ENCODE measurements at regions not wholly inside any gene's neighbourhood (a gene's known extent, or its start where the extent isn't known, plus 50 kb on each side); places are given as distances from the start of the nearest gene placed in this dataset.

DNA sequence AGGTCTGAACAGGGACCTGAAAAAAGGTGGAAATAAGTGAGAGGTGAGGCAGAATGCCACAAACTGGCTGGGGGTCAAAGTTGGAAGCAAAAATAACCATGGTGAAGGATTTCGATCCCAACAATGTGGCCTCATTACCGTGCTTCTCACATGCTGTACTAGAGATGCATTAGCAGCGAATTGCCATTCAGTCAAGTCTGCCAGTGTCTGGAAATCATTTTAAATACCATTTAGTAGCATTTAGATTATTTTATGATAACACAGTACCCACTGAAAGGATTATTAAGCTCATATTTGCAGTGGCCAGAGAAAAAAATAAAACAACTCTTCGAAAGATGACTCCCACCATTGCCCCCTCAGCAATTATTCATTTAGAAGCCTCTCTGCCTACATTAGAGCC lies 294.6 kb upstream of the SLC24A2 start:
- Histone ChIP-seq H3K9ac (ENCODE audit: insufficient read length, low read depth) (no peak overlapping the region), H3K4me3 (ENCODE audit: insufficient read length, low read depth) (no peak overlapping the region), H3K36me3 (ENCODE audit: insufficient read depth, insufficient read length, low read length) (no peaks in the 10 kb centered on the region), H3K4me1 (ENCODE audit: insufficient read depth, insufficient read length) (no peaks in the 10 kb centered on the region), H3K9me3 (ENCODE audit: insufficient read depth, low read length) (no peaks in the 10 kb centered on the region), H3K27me3 (ENCODE audit: insufficient read depth, insufficient read length) (no peaks in the 10 kb centered on the region)
- DNase-seq (ENCODE audit: low read depth, low spot score) = no peak
- TF ChIP-seq ZNF274 (IDR thresholded peaks at IDR 0.05; ENCODE audit: low read depth, low read length) (no peak), YY1 (IDR thresholded peaks at IDR 0.05; ENCODE audit: insufficient read depth, insufficient read length) (no peak), SUZ12 (IDR thresholded peaks at IDR 0.05; ENCODE audit: extremely low read depth, insufficient read depth, insufficient read length) (no peak)

DNA sequence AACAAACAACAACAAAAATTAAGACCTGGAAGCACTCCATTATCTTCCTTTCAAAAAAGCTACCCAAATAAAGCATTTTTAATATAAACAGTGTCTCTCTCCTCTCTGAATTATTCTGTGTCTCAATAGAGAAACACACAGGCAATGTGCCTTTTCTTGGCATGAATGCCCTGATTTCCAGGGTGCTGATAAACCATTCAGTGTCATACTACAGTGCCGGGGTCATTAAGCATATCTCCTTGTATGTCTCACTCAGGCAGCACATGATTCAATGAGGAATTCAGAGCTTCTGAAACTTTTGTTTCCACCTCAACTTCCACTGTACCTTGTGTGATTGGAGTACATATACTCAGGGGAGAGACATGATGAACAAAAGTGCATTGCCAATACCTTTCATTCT lies 294.0 kb upstream of the SLC24A2 start:
- no peak for DNase-seq (ENCODE audit: low read depth, low spot score)
- no peaks in the 10 kb centered on the region for H3K27me3 ChIP-seq (ENCODE audit: insufficient read depth, insufficient read length)
- H3K9ac ChIP-seq (ENCODE audit: insufficient read length, low read depth) = no peak overlapping the region
- TF ChIP-seq YY1 (IDR thresholded peaks at IDR 0.05; ENCODE audit: insufficient read depth, insufficient read length) (no peak), SUZ12 (IDR thresholded peaks at IDR 0.05; ENCODE audit: extremely low read depth, insufficient read depth, insufficient read length) (no peak), ZNF274 (IDR thresholded peaks at IDR 0.05; ENCODE audit: low read depth, low read length) (no peak)
- H3K9me3 ChIP-seq (ENCODE audit: insufficient read depth, low read length) = no peaks in the 10 kb centered on the region
- no peak overlapping the region for H3K4me3 ChIP-seq (ENCODE audit: insufficient read length, low read depth)
- H3K4me1 ChIP-seq (ENCODE audit: insufficient read depth, insufficient read length) = no peaks in the 10 kb centered on the region
- no peaks in the 10 kb centered on the region for H3K36me3 ChIP-seq (ENCODE audit: insufficient read depth, insufficient read length, low read length)

DNA sequence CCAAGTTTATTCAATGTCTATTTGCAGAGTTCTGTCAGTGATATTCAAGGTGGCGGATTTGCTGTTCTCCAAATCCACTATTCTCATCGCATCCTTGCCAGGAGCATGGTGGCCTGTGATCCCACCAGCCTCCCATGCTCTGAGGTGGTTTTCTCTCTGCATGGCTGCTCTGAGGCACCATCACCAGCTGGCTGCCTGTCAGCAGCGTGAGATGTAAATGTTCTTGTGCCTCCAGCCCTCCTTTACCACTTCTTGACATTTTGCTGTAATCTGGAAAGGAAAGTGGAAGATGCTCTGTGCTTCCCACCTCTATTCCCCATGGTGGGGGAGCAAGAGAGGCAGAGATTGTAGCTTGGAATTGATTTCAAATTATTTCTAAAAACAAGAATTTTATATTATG lies 293.6 kb upstream of the SLC24A2 start:
- H3K9me3 ChIP-seq (ENCODE audit: insufficient read depth, low read length) = no peaks in the 10 kb centered on the region
- no peak overlapping the region for H3K4me3 ChIP-seq (ENCODE audit: insufficient read length, low read depth)
- H3K27me3 ChIP-seq (ENCODE audit: insufficient read depth, insufficient read length) = no peaks in the 10 kb centered on the region
- DNase-seq (ENCODE audit: low read depth, low spot score) = no peak
- H3K9ac ChIP-seq (ENCODE audit: insufficient read length, low read depth) = no peak overlapping the region
- no peaks in the 10 kb centered on the region for H3K36me3 ChIP-seq (ENCODE audit: insufficient read depth, insufficient read length, low read length)
- H3K4me1 ChIP-seq (ENCODE audit: insufficient read depth, insufficient read length) = no peaks in the 10 kb centered on the region
- no peak for TF ChIP-seq YY1 (IDR thresholded peaks at IDR 0.05; ENCODE audit: insufficient read depth, insufficient read length)
- TF ChIP-seq SUZ12 (IDR thresholded peaks at IDR 0.05; ENCODE audit: extremely low read depth, insufficient read depth, insufficient read length) = no peak
- TF ChIP-seq ZNF274 (IDR thresholded peaks at IDR 0.05; ENCODE audit: low read depth, low read length) = no peak

DNA sequence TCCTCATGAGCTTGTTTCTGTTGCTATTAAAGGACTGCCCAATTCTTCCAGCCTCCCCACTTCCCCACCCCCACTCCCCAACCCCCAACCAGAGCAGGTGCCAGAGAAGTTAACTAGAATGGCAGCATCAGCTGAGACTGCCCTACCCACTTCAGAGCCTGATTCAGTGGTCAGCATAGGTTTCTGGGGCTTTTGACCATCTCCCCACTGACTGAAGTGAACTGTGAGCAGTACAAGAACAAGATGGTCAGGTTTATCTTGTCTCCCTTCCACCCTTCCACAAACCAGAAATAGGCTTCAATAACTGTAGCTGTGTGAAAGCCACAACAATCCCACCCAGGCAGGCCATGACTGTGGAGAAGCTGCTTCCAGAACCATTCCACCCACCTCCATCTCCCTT lies 289.4 kb upstream of the SLC24A2 start:
- TF ChIP-seq YY1 (IDR thresholded peaks at IDR 0.05; ENCODE audit: insufficient read depth, insufficient read length) (no peak), ZNF274 (IDR thresholded peaks at IDR 0.05; ENCODE audit: low read depth, low read length) (no peak), SUZ12 (IDR thresholded peaks at IDR 0.05; ENCODE audit: extremely low read depth, insufficient read depth, insufficient read length) (no peak)
- Histone ChIP-seq H3K36me3 (ENCODE audit: insufficient read depth, insufficient read length, low read length) (no peaks in the 10 kb centered on the region), H3K9ac (ENCODE audit: insufficient read length, low read depth) (no peak overlapping the region), H3K4me3 (ENCODE audit: insufficient read length, low read depth) (no peak overlapping the region), H3K9me3 (ENCODE audit: insufficient read depth, low read length) (no peaks in the 10 kb centered on the region), H3K4me1 (ENCODE audit: insufficient read depth, insufficient read length) (no peaks in the 10 kb centered on the region), H3K27me3 (ENCODE audit: insufficient read depth, insufficient read length) (no peaks in the 10 kb centered on the region)
- no peak for DNase-seq (ENCODE audit: low read depth, low spot score)

DNA sequence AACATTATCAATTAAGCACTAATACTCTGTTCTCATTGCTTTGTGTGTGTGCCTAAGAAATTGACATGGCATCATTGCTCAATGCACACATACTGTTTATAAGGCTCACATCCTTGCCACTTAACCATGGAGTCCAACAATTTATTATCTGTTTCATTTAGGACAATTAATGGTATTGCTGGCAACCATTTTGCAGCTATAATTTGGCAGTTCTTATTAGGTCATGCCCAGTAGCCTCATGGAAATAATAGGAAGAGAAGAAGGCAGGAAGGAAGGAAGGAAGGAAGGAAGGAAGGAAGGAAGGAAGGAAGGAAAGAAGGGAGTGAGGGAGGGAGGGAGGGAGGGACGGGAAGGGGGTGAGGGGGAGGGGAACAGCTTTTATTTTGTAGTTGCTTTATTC lies 285.5 kb upstream of the SLC24A2 start:
- Histone ChIP-seq H3K9me3 (ENCODE audit: insufficient read depth, low read length) (no peaks in the 10 kb centered on the region), H3K27me3 (ENCODE audit: insufficient read depth, insufficient read length) (no peaks in the 10 kb centered on the region), H3K36me3 (ENCODE audit: insufficient read depth, insufficient read length, low read length) (no peaks in the 10 kb centered on the region), H3K9ac (ENCODE audit: insufficient read length, low read depth) (no peak overlapping the region), H3K4me1 (ENCODE audit: insufficient read depth, insufficient read length) (no peaks in the 10 kb centered on the region), H3K4me3 (ENCODE audit: insufficient read length, low read depth) (no peak overlapping the region)
- TF ChIP-seq ZNF274 (IDR thresholded peaks at IDR 0.05; ENCODE audit: low read depth, low read length) (no peak), YY1 (IDR thresholded peaks at IDR 0.05; ENCODE audit: insufficient read depth, insufficient read length) (no peak), SUZ12 (IDR thresholded peaks at IDR 0.05; ENCODE audit: extremely low read depth, insufficient read depth, insufficient read length) (no peak)
- DNase-seq (ENCODE audit: low read depth, low spot score) = no peak

DNA sequence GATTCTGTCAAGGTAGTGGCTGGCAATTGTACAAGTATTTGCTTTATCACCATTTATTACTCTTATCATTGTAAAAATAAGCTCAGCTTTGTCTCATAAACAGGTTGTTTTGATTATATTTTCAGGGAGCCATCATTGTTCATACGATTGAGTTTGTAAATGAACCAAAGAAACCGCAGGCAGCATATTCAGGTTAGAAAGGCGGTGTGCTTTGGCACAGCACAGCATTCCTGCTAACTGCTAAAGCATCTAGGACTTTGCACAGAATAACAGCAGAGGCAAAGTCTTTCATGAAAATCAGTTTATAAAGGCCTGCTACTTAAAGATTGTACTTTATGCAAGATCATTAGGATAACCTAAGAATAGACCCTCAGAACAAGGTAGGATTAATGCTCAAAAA lies 281.5 kb upstream of the SLC24A2 start:
- no peak overlapping the region for H3K9ac ChIP-seq (ENCODE audit: insufficient read length, low read depth)
- TF ChIP-seq ZNF274 (IDR thresholded peaks at IDR 0.05; ENCODE audit: low read depth, low read length) = no peak
- no peak for TF ChIP-seq SUZ12 (IDR thresholded peaks at IDR 0.05; ENCODE audit: extremely low read depth, insufficient read depth, insufficient read length)
- TF ChIP-seq YY1 (IDR thresholded peaks at IDR 0.05; ENCODE audit: insufficient read depth, insufficient read length) = no peak
- no peaks in the 10 kb centered on the region for H3K4me1 ChIP-seq (ENCODE audit: insufficient read depth, insufficient read length)
- no peak overlapping the region for H3K4me3 ChIP-seq (ENCODE audit: insufficient read length, low read depth)
- H3K27me3 ChIP-seq (ENCODE audit: insufficient read depth, insufficient read length) = no peaks in the 10 kb centered on the region
- no peak for DNase-seq (ENCODE audit: low read depth, low spot score)
- H3K9me3 ChIP-seq (ENCODE audit: insufficient read depth, low read length) = no peaks in the 10 kb centered on the region
- H3K36me3 ChIP-seq (ENCODE audit: insufficient read depth, insufficient read length, low read length) = no peaks in the 10 kb centered on the region

DNA sequence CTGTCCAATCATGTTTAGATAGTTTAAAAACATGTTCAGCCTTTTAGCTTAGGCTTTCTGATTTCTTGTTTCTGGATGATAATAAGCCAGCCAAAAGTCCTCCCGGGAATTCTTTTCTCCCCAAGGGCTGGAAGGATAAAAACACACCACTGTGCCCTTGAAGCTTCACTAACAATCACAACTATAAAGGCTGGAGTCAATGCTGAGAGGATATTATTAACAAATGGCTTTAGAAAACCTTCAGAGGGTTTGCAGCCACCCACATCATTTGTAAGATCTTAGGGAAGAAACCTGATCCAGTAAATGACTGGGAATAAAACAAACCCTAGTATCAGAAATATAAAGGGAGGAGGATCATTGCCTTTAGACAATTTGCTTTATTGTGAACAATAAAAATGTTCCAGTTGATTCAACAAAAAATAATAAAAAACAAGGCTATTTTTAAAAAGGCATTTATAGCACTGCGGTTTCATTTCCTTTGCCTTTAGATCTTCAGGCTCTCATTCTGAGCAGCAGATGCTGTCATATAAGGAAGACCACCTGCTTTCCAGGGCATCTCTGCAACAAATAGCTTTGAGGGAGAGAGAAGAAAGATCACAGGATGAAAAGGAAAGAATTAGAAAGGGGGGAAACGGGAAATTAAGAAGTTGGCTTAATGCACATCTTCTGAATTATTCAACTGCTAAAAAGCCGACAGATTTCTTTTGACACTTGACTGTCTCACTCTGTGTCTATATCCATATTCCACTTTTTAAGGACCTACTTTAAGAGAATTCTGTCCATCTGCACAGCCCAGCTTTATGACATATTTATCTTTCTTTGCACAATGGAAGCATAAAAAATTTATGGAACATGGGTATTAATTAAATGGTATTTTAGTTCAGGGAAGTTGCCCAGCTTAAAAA lies 277.2 kb upstream of the SLC24A2 start:
- no peak for DNase-seq (ENCODE audit: low read depth, low spot score)
- no peaks in the 10 kb centered on the region for H3K4me1 ChIP-seq (ENCODE audit: insufficient read depth, insufficient read length)
- no peak overlapping the region for H3K9ac ChIP-seq (ENCODE audit: insufficient read length, low read depth)
- H3K36me3 ChIP-seq (ENCODE audit: insufficient read depth, insufficient read length, low read length) = no peaks in the 10 kb centered on the region
- no peaks in the 10 kb centered on the region for H3K27me3 ChIP-seq (ENCODE audit: insufficient read depth, insufficient read length)
- H3K9me3 ChIP-seq (ENCODE audit: insufficient read depth, low read length) = no peaks in the 10 kb centered on the region
- H3K4me3 ChIP-seq (ENCODE audit: insufficient read length, low read depth) = no peak overlapping the region
- TF ChIP-seq YY1 (IDR thresholded peaks at IDR 0.05; ENCODE audit: insufficient read depth, insufficient read length) (no peak), ZNF274 (IDR thresholded peaks at IDR 0.05; ENCODE audit: low read depth, low read length) (no peak), SUZ12 (IDR thresholded peaks at IDR 0.05; ENCODE audit: extremely low read depth, insufficient read depth, insufficient read length) (no peak)
